ENCODE measurements at regions not wholly inside any gene's neighbourhood (a gene's known extent, or its start where the extent isn't known, plus 50 kb on each side); places are given as distances from the start of the nearest gene placed in this dataset.

DNA sequence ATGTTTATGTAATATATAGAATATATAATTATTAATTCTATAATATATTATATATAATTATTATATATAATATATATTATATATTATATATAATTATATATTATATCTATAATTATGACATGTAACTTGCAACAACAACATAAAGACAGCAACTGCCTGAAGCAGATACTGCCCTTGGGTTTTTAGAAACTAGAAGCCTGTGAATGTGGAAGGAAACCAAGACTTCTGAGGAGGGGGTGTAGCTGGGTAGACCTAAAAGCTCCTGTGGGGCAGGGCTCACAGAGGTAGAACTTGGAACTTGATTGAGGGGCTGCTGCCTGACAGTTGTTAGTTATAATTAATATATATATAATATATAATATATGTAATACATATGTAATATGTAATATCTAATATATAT, 167.2 kb upstream of the SLIT2 start:
- TF ChIP-seq, protein P1, sequence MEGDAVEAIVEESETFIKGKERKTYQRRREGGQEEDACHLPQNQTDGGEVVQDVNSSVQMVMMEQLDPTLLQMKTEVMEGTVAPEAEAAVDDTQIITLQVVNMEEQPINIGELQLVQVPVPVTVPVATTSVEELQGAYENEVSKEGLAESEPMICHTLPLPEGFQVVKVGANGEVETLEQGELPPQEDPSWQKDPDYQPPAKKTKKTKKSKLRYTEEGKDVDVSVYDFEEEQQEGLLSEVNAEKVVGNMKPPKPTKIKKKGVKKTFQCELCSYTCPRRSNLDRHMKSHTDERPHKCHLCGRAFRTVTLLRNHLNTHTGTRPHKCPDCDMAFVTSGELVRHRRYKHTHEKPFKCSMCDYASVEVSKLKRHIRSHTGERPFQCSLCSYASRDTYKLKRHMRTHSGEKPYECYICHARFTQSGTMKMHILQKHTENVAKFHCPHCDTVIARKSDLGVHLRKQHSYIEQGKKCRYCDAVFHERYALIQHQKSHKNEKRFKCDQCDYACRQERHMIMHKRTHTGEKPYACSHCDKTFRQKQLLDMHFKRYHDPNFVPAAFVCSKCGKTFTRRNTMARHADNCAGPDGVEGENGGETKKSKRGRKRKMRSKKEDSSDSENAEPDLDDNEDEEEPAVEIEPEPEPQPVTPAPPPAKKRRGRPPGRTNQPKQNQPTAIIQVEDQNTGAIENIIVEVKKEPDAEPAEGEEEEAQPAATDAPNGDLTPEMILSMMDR (IDR thresholded peaks at IDR 0.05) = no peak
- TF ChIP-seq POLR2A (IDR thresholded peaks at IDR 0.05) = no peak
- no peak for TF ChIP-seq POLR2AphosphoS5 (IDR thresholded peaks at IDR 0.05)
- no peak for TF ChIP-seq EP300 (IDR thresholded peaks at IDR 0.05)
